Upper lobe of left lung (tissue), 6 donors: ENCODE measurements at regions not wholly inside any gene's neighbourhood (a gene's known extent, or its start where the extent isn't known, plus 50 kb on each side); places are given as distances from the start of the nearest gene placed in this dataset.
"Not testable (repeated sequence)": the region's sequence is repeated elsewhere in the genome, so short reads cannot be mapped to it uniquely, and the experiment has no call there.

ENCODE experiments used
- ATAC-seq, 2 donors: fragments of 200-7000 bp; cut with Tn5 transposase; one replicate each; pipeline ENCODE4 v1.9.1; 2022; ENCODE audit warnings: mild to moderate bottlenecking in 2 of 2, moderate library complexity in 2 of 2; ENCODE audit not compliant: low FRiP score in 2 of 2
- DNase-seq, 2 donors: peaks; one replicate each; pipeline ENCODE4 v3.0.0-alpha.2; 2019 to 2020
- H3K27ac ChIP-seq, 4 donors: fragments of 200-600 bp; sonication (generic); one replicate each; pipeline ENCODE4 v1.5.1; 2016 to 2019
- H3K27me3 ChIP-seq, 4 donors: fragments of 200-600 bp; sonication (generic); one replicate each; pipeline ENCODE4 v1.5.1; 2017 to 2019
- H3K36me3 ChIP-seq, 4 donors: fragments of 200-600 bp; sonication (generic); one replicate each; pipeline ENCODE4 v1.5.1; 2016 to 2019
- H3K4me1 ChIP-seq, 4 donors: fragments of 200-600 bp; sonication (generic); one replicate each; pipeline ENCODE4 v1.5.1; 2018 to 2019
- H3K4me3 ChIP-seq, 4 donors: fragments of 200-600 bp; sonication (generic); one replicate each; pipeline ENCODE4 v1.5.1; 2017 to 2019; ENCODE audit warnings: mild to moderate bottlenecking in 2 of 4, moderate library complexity in 1 of 4
- H3K9me3 ChIP-seq, 4 donors: fragments of 200-600 bp; sonication (generic); one replicate each; pipeline ENCODE4 v1.5.1; 2018 to 2019
- EP300 ChIP-seq, 4 donors: sonication (generic); formaldehyde crosslinking; IDR thresholded peaks; one replicate each; pipeline ENCODE4 v1.5.1; 2017; ENCODE audit warnings: antibody characterized with exemption in 4 of 4, control low read depth in 2 of 4
- POLR2A ChIP-seq, 4 donors: fragments of 450-650 bp; IDR thresholded peaks; one replicate each; pipeline ENCODE4 v1.5.1; 2016 to 2017; ENCODE audit warnings: antibody characterized with exemption in 4 of 4, mild to moderate bottlenecking in 2 of 4
- POLR2AphosphoS5 ChIP-seq, 2 donors: sonication (generic); formaldehyde crosslinking; IDR thresholded peaks; one replicate each; pipeline ENCODE4 v1.5.1; 2017; ENCODE audit warnings: antibody characterized with exemption in 2 of 2
- WGBS, 2 donors: methylation state at CpG; one replicate each; pipeline ENCODE4 v1.1.5; 2017 to 2018; 5-methylcytosine and 5-hydroxymethylcytosine counted together
- TF ChIP-seq, protein P1 (sequence below), 6 experiments: fragments of 450-650 bp in 4 of 6; fragments of 200-600 bp in 2 of 6; sonication (generic) in 2 of 6; IDR thresholded peaks; one replicate each; pipeline ENCODE4 v1.5.1; 2016 to 2019; ENCODE audit warnings: antibody characterized with exemption in 6 of 6
- donor health status: DM: no; HTN: no; CAD: no; lungs with moderate emphysema.
- donor health status: DM: no; HTN: yes; CAD: no; lungs with severe emphysema.

- ATAC-seq (no peak), DNase-seq (no peak)
- no peaks in the 10 kb centered on the region for H3K36me3 ChIP-seq
- WGBS, 2 donors = 90 to 91% methylated on average over 9 of the region's 9 CpGs
- H3K27ac ChIP-seq = no peak overlapping the region
- no peaks in the 10 kb centered on the region for H3K4me1 ChIP-seq
- TF ChIP-seq EP300 (IDR thresholded peaks at IDR 0.05) = no peak
- TF ChIP-seq, protein P1, sequence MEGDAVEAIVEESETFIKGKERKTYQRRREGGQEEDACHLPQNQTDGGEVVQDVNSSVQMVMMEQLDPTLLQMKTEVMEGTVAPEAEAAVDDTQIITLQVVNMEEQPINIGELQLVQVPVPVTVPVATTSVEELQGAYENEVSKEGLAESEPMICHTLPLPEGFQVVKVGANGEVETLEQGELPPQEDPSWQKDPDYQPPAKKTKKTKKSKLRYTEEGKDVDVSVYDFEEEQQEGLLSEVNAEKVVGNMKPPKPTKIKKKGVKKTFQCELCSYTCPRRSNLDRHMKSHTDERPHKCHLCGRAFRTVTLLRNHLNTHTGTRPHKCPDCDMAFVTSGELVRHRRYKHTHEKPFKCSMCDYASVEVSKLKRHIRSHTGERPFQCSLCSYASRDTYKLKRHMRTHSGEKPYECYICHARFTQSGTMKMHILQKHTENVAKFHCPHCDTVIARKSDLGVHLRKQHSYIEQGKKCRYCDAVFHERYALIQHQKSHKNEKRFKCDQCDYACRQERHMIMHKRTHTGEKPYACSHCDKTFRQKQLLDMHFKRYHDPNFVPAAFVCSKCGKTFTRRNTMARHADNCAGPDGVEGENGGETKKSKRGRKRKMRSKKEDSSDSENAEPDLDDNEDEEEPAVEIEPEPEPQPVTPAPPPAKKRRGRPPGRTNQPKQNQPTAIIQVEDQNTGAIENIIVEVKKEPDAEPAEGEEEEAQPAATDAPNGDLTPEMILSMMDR (IDR thresholded peaks at IDR 0.05) = no peak
- TF ChIP-seq POLR2A (IDR thresholded peaks at IDR 0.05) = no peak
- no peak for TF ChIP-seq POLR2AphosphoS5 (IDR thresholded peaks at IDR 0.05)
- no peak overlapping the region for H3K4me3 ChIP-seq
- H3K27me3 ChIP-seq = no peaks in the 10 kb centered on the region
- no peaks in the 10 kb centered on the region for H3K9me3 ChIP-seq
Observed at GRCh38 chr7:152594801-152595200, 81.1 kb downstream of the XRCC2 start.

DNA sequence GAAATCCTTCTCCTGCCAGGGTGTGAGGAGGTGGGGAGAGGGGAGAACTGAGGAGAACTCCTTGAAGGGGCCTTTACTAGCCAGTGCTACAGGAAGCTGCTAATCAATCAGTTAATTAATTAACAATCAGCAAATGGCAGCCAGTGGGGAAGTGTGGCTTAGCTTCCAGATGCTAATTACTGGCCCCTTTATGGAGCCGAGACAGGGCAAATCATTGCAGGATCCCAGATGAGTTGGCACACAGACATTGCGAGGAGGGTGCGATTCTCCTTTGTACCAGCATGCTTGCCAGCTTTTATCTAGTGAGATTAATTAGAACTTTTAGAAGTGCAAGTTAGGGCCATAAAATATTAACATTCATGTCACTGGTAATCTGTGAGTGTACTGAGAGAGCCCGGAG is 84.0 kb downstream of the XRCC2 start:
- 96 to 98% methylated on average over 4 of the region's 4 CpGs for WGBS, 2 donors
- TF ChIP-seq EP300 (IDR thresholded peaks at IDR 0.05) = no peak
- no peak for TF ChIP-seq POLR2AphosphoS5 (IDR thresholded peaks at IDR 0.05)
- TF ChIP-seq POLR2A (IDR thresholded peaks at IDR 0.05) = no peak
- TF ChIP-seq, protein P1 (IDR thresholded peaks at IDR 0.05) = no peak
- Histone ChIP-seq H3K4me3 (no peak overlapping the region), H3K27ac (no peak overlapping the region), H3K36me3 (no peaks in the 10 kb centered on the region), H3K27me3 (no peaks in the 10 kb centered on the region), H3K4me1 (peaks cover 0 to 5% (median 0%) of the 10 kb centered on the region in 4 donors), H3K9me3 (no peaks in the 10 kb centered on the region)
- DNase-seq (no peak), ATAC-seq (no peak)

GRCh38 chr7:152590481-152590880 is 85.5 kb downstream of the XRCC2 start:
- 85 to 91% methylated on average over 6 of the region's 6 CpGs for WGBS, 2 donors
- Histone ChIP-seq H3K27me3 (no peaks in the 10 kb centered on the region), H3K4me1 (peaks cover 0 to 5% (median 0%) of the 10 kb centered on the region in 4 donors), H3K36me3 (no peaks in the 10 kb centered on the region), H3K27ac (no peak overlapping the region), H3K4me3 (no peak overlapping the region), H3K9me3 (no peaks in the 10 kb centered on the region)
- DNase-seq (no peak), ATAC-seq (no peak)
- TF ChIP-seq EP300 (IDR thresholded peaks at IDR 0.05) (no peak), POLR2A (IDR thresholded peaks at IDR 0.05) (no peak), POLR2AphosphoS5 (IDR thresholded peaks at IDR 0.05) (no peak)
- TF ChIP-seq, protein P1 (IDR thresholded peaks at IDR 0.05) = no peak

DNA sequence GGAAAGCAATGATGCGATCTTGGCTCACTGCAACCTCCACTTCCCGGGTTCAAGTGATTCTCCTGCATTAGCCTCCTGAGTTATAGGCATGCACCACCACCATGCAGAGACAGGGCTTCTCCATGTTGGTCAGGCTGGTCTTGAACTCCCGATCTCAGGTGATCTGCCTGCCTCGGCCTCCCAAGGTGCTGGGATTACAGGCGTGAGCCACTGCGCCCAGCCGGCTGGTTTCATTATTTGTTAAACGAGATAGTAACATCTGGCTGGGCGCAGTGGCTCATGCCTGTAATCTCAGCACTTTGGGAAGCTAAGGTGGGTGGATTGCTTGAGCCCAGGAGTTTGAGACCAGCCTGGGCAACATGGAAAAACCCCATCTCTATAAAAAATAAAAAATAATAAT is 86.1 kb downstream of the XRCC2 start:
- H3K9me3 ChIP-seq, H3K36me3 ChIP-seq, H3K27ac ChIP-seq, H3K4me1 ChIP-seq, H3K27me3 ChIP-seq, DNase-seq, ATAC-seq, H3K4me3 ChIP-seq: not testable (repeated sequence)
- 90 to 96% methylated on average over 9 of the region's 9 CpGs for WGBS, 2 donors

DNA sequence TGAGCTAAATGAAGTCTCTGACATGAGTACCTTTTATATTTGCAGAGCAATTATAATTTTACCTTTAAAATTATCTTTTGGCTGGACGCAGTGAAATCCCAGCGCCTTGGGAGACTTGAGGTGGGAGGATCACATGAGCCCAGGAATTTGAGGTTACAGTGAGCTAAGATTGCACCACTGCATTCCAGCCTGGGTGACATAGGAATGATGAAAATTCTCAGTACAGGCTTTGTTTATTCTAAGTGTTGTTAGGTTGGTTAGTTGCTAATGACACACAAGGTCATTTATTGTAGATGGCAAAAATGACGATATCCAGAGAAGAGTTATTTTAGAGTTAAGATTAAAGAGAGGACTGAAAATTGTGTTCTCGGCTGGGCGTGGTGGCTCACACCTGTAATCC is 87.6 kb downstream of the XRCC2 start:
- Histone ChIP-seq H3K36me3 (no peaks in the 10 kb centered on the region), H3K4me3 (no peak overlapping the region), H3K27me3 (no peaks in the 10 kb centered on the region), H3K4me1 (peaks cover 0 to 5% (median 0%) of the 10 kb centered on the region in 4 donors), H3K27ac (no peak overlapping the region), H3K9me3 (no peaks in the 10 kb centered on the region)
- DNase-seq = peak in 1 of 2 donors; percentile 41
- ATAC-seq = peak; percentile 55 to 68
- 64 to 82% methylated on average over 5 of the region's 5 CpGs for WGBS, 2 donors
- TF ChIP-seq, protein P1 (IDR thresholded peaks at IDR 0.05) = no peak
- TF ChIP-seq POLR2AphosphoS5 (IDR thresholded peaks at IDR 0.05) (no peak), EP300 (IDR thresholded peaks at IDR 0.05) (no peak), POLR2A (IDR thresholded peaks at IDR 0.05) (no peak)
